OCI-LY3 (cell line): ENCODE measurements at regions not wholly inside any gene's neighbourhood (a gene's known extent, or its start where the extent isn't known, plus 50 kb on each side); places are given as distances from the start of the nearest gene placed in this dataset.

ENCODE experiments used
- H2AFZ ChIP-seq: fragments of 200-600, 300-600 bp; shearing (Covaris generic); 2 replicates; pipeline ENCODE4 v1.6.0; 2014; ENCODE audit warnings: antibody characterized with exemption, low read depth, low read length
- H3K27ac ChIP-seq: fragments of 200-600, 300-600 bp; sonication (generic); 2 replicates; pipeline ENCODE4 v1.5.1; 2014; ENCODE audit warnings: mild to moderate bottlenecking, low read length, moderate library complexity, mixed read lengths
- H3K27me3 ChIP-seq: fragments of 200-600, 300-600 bp; sonication (generic); 2 replicates; pipeline ENCODE4 v1.6.1; 2014; ENCODE audit warnings: low read depth, low read length, mixed read lengths
- H3K36me3 ChIP-seq: fragments of 200-600, 300-600 bp; sonication (generic); replicated peaks from 2 replicates; pipeline ENCODE3; 2014; ENCODE audit warnings: low read depth, low read length, mixed read lengths
- H3K4me1 ChIP-seq: fragments of 300-600, 200-600 bp; sonication (generic); 2 replicates; pipeline ENCODE4 v1.6.1; 2014; ENCODE audit warnings: low read length, mixed read lengths
- H3K4me2 ChIP-seq: fragments of 200-600, 300-600 bp; sonication (generic); 2 replicates; pipeline ENCODE4 v1.6.1; 2014; ENCODE audit warnings: low read length, mixed read lengths
- H3K4me3 ChIP-seq: fragments of 300-600, 200-600 bp; sonication (generic); 2 replicates; pipeline ENCODE4 v1.5.1; 2014; ENCODE audit warnings: antibody characterized with exemption, mild to moderate bottlenecking, low read length, moderate library complexity
- H3K79me2 ChIP-seq: fragments of 300-600, 200-600 bp; shearing (Covaris generic); 2 replicates; pipeline ENCODE4 v1.6.1; 2014; ENCODE audit warnings: mild to moderate bottlenecking, low read length, mixed read lengths
- H3K9ac ChIP-seq: fragments of 300-600, 200-600 bp; shearing (Covaris generic); 2 replicates; pipeline ENCODE4 v1.6.0; 2014; ENCODE audit warnings: mild to moderate bottlenecking, low read length, moderate library complexity
- H3K9me3 ChIP-seq: fragments of 200-600, 300-600 bp; shearing (Covaris generic); 2 replicates; pipeline ENCODE4 v1.6.1; 2014; ENCODE audit warnings: low read length, mixed read lengths; ENCODE audit not compliant: insufficient read depth
- H4K20me1 ChIP-seq: fragments of 200-600, 300-600 bp; sonication (generic); 2 replicates; pipeline ENCODE4 v1.6.1; 2016; ENCODE audit warnings: low read length, mixed read lengths; ENCODE audit not compliant: insufficient read depth
- CTCF ChIP-seq: fragments of 200-600, 300-600 bp; sonication (generic); IDR thresholded peaks from 2 replicates; pipeline ENCODE4 v1.5.1; 2014; ENCODE audit warnings: antibody characterized with exemption, low read length, low read depth
- EZH2phosphoT487 ChIP-seq: fragments of 200-600 bp; shearing (Covaris generic); IDR thresholded peaks from 2 replicates; pipeline ENCODE4 v1.6.1; 2018; ENCODE audit warnings: antibody characterized with exemption, mixed run types, low read depth

GRCh38 chr16:17940584-17941364 lies 395.8 kb downstream of the NPIPA8 start:
- H3K27ac ChIP-seq, result no peak overlapping the region

GRCh38 chr16:17939723-17940122 lies 396.8 kb downstream of the NPIPA8 start:
- no peak overlapping the region for H2AFZ ChIP-seq
- H3K79me2 ChIP-seq, result no peaks in the 10 kb centered on the region
- TF ChIP-seq CTCF (no peak), EZH2phosphoT487 (no peak)
- no peaks in the 10 kb centered on the region for H4K20me1 ChIP-seq
- no peaks in the 10 kb centered on the region for H3K4me1 ChIP-seq
- no peak overlapping the region for H3K4me2 ChIP-seq
- no peaks in the 10 kb centered on the region for H3K9me3 ChIP-seq
- H3K27ac ChIP-seq, result no peak overlapping the region
- H3K36me3 ChIP-seq, result no peaks in the 10 kb centered on the region
- H3K9ac ChIP-seq, result no peak overlapping the region
- H3K4me3 ChIP-seq, result no peak overlapping the region
- no peaks in the 10 kb centered on the region for H3K27me3 ChIP-seq

More at GRCh38 chr16:17940584-17941364, 395.8 kb downstream of the NPIPA8 start:
- H3K9me3 ChIP-seq, result no peaks in the 10 kb centered on the region
- H3K9ac ChIP-seq, result no peak overlapping the region
- H3K79me2 ChIP-seq, result no peaks in the 10 kb centered on the region
- no peak overlapping the region for H2AFZ ChIP-seq
- no peak overlapping the region for H3K4me2 ChIP-seq
- peaks cover 3% of the 10 kb centered on the region; the same call in 1 of the 2 replicates for H3K27me3 ChIP-seq
- no peaks in the 10 kb centered on the region for H3K36me3 ChIP-seq
- TF ChIP-seq EZH2phosphoT487, result no peak
- TF ChIP-seq CTCF, result no peak
- H4K20me1 ChIP-seq, result no peaks in the 10 kb centered on the region
- no peak overlapping the region for H3K4me3 ChIP-seq
- no peaks in the 10 kb centered on the region for H3K4me1 ChIP-seq

GRCh38 chr16:17939122-17939536 lies 397.4 kb downstream of the NPIPA8 start:
- Histone ChIP-seq H3K4me2 (peak overlapping the region; percentile 28; the same call in 1 of the 2 replicates), H3K36me3 (no peaks in the 10 kb centered on the region), H2AFZ (no peak overlapping the region), H3K79me2 (no peaks in the 10 kb centered on the region), H3K27me3 (no peaks in the 10 kb centered on the region), H3K9ac (no peak overlapping the region), H3K27ac (no peak overlapping the region), H3K9me3 (no peaks in the 10 kb centered on the region), H3K4me3 (no peak overlapping the region), H4K20me1 (no peaks in the 10 kb centered on the region), H3K4me1 (no peaks in the 10 kb centered on the region)
- TF ChIP-seq EZH2phosphoT487, result no peak

- H3K79me2 ChIP-seq, result no peaks in the 10 kb centered on the region
- H4K20me1 ChIP-seq, result no peaks in the 10 kb centered on the region
- H3K9ac ChIP-seq, result no peak overlapping the region
- H2AFZ ChIP-seq, result no peak overlapping the region
- no peak overlapping the region for H3K4me3 ChIP-seq
- no peak overlapping the region for H3K4me2 ChIP-seq
- TF ChIP-seq EZH2phosphoT487 (no peak), CTCF (no peak)
- H3K27ac ChIP-seq, result no peak overlapping the region
- H3K36me3 ChIP-seq, result no peaks in the 10 kb centered on the region
- no peaks in the 10 kb centered on the region for H3K9me3 ChIP-seq
- H3K27me3 ChIP-seq, result no peaks in the 10 kb centered on the region
- no peaks in the 10 kb centered on the region for H3K4me1 ChIP-seq
Observed at GRCh38 chr16:17938546-17938945, 398.0 kb downstream of the NPIPA8 start.
